GM23338 (cell line): ENCODE measurements at regions not wholly inside any gene's neighbourhood (a gene's known extent, or its start where the extent isn't known, plus 50 kb on each side); places are given as distances from the start of the nearest gene placed in this dataset.

Experiments
- ATAC-seq: fragments of 200-7000 bp; cut with Tn5 transposase; 3 replicates; pipeline ENCODE4 v1.9.1; 2020
- DNase-seq: peaks from one replicate; pipeline ENCODE4 v3.0.0-alpha.2; 2015; ENCODE audit warnings: low spot score
- H2AFZ ChIP-seq: fragments of 200-600 bp; sonication (generic); 2 replicates; pipeline ENCODE4 v1.8.0; 2016; ENCODE audit warnings: antibody characterized with exemption, mild to moderate bottlenecking, moderate library complexity
- H3F3A ChIP-seq: fragments of 200-600 bp; sonication (generic); replicated peaks from 2 replicates; pipeline ENCODE4 v1.8.0; 2017; ENCODE audit warnings: antibody characterized with exemption, mixed run types, low read depth
- H3K27ac ChIP-seq: fragments of 200-600 bp; sonication (generic); 2 replicates; pipeline ENCODE4 v1.6.1; 2016; ENCODE audit warnings: low read depth
- H3K27me3 ChIP-seq: fragments of 200-600 bp; sonication (generic); 2 replicates; pipeline ENCODE4 v1.8.0; 2016; ENCODE audit warnings: mild to moderate bottlenecking, mixed run types, moderate library complexity; ENCODE audit not compliant: insufficient read depth
- H3K36me3 ChIP-seq: fragments of 200-600 bp; sonication (generic); 2 replicates; pipeline ENCODE4 v1.8.0; 2016; ENCODE audit warnings: mild to moderate bottlenecking; ENCODE audit not compliant: insufficient read depth
- H3K4me1 ChIP-seq: fragments of 200-600 bp; sonication (generic); 2 replicates; pipeline ENCODE4 v1.8.0; 2016; ENCODE audit warnings: mild to moderate bottlenecking, moderate library complexity; ENCODE audit not compliant: insufficient read depth
- H3K4me2 ChIP-seq: fragments of 200-600 bp; sonication (generic); 2 replicates; pipeline ENCODE4 v1.7.1; 2017; ENCODE audit warnings: mixed run types
- H3K4me3 ChIP-seq: fragments of 200-600 bp; sonication (generic); 2 replicates; pipeline ENCODE4 v1.6.1; 2016; ENCODE audit warnings: mixed run types
- H3K79me2 ChIP-seq: fragments of 200-600 bp; sonication (generic); replicated peaks from 2 replicates; pipeline ENCODE4 v1.8.0; 2017; ENCODE audit warnings: mild to moderate bottlenecking; ENCODE audit not compliant: insufficient read depth
- H3K9me2 ChIP-seq: fragments of 200-600 bp; sonication (generic); 2 replicates; pipeline ENCODE4 v1.8.0; 2017; ENCODE audit not compliant: insufficient read depth
- H4K20me1 ChIP-seq: fragments of 200-600 bp; sonication (generic); replicated peaks from 2 replicates; pipeline ENCODE4 v1.8.0; 2017; ENCODE audit warnings: mild to moderate bottlenecking; ENCODE audit not compliant: insufficient read depth
- H3K27ac Mint-ChIP-seq: 2 replicates; pipeline ENCODE4 v1.8.0; 2020; ENCODE audit warnings: inconsistent platforms, mild to moderate bottlenecking, moderate library complexity, mixed read lengths
- H3K27me3 Mint-ChIP-seq: 3 replicates; pipeline ENCODE4 v1.8.0; 2022; ENCODE audit warnings: low read depth, mild to moderate bottlenecking, moderate library complexity, mixed read lengths, inconsistent platforms; ENCODE audit not compliant: insufficient read depth, poor library complexity
- H3K36me3 Mint-ChIP-seq: 3 replicates; pipeline ENCODE4 v1.8.0; 2021; ENCODE audit warnings: low read depth, mild to moderate bottlenecking, inconsistent platforms, moderate library complexity, mixed read lengths
- H3K4me1 Mint-ChIP-seq: 3 replicates; pipeline ENCODE4 v1.8.0; 2020; ENCODE audit warnings: mild to moderate bottlenecking, inconsistent platforms, mixed read lengths
- H3K4me3 Mint-ChIP-seq: 3 replicates; pipeline ENCODE4 v1.8.0; 2021; ENCODE audit warnings: moderate library complexity, mild to moderate bottlenecking, inconsistent platforms, mixed read lengths
- H3K9me3 Mint-ChIP-seq: 3 replicates; pipeline ENCODE4 v1.8.0; 2020; ENCODE audit warnings: moderate library complexity, mild to moderate bottlenecking, inconsistent platforms, mixed read lengths
- CREB1 ChIP-seq: fragments of 250-450 bp; sonication (Bioruptor Pico); IDR thresholded peaks from 2 replicates; pipeline ENCODE4 v1.5.0; 2020; ENCODE audit warnings: low read depth, mild to moderate bottlenecking, moderate library complexity
- EZH2 ChIP-seq: fragments of 200-600 bp; sonication (generic); IDR thresholded peaks from one replicate; pipeline ENCODE4 v1.8.0; 2017; ENCODE audit warnings: antibody characterized with exemption, mild to moderate bottlenecking, low read depth; ENCODE audit not compliant: unreplicated experiment
- EZH2phosphoT487 ChIP-seq: fragments of 200-600 bp; sonication (generic); IDR thresholded peaks from one replicate; pipeline ENCODE4 v1.8.1; 2018; ENCODE audit warnings: antibody characterized with exemption; ENCODE audit not compliant: unreplicated experiment
- POLR2AphosphoS5 ChIP-seq: IDR thresholded peaks from 2 replicates; pipeline ENCODE4 v1.6.1; 2016; ENCODE audit warnings: antibody characterized with exemption, low read depth
- STAT1 ChIP-seq: IDR thresholded peaks from one replicate; pipeline ENCODE4 v1.6.1; 2016; ENCODE audit warnings: antibody characterized with exemption; ENCODE audit not compliant: unreplicated experiment
- ZNF114 ChIP-seq: fragments of 250-450 bp; sonication (Bioruptor Pico); IDR thresholded peaks from 2 replicates; pipeline ENCODE4 v1.5.0; 2020; ENCODE audit warnings: mild to moderate bottlenecking, moderate library complexity
- ZNF462 ChIP-seq: fragments of 250-450 bp; sonication (Bioruptor Pico); IDR thresholded peaks from 2 replicates; pipeline ENCODE4 v1.5.0; 2020; ENCODE audit warnings: mild to moderate bottlenecking, moderate library complexity
- TF ChIP-seq, protein P1 (sequence below), 2 experiments: fragments of 200-600 bp in 1 of 2; sonication (generic) in 1 of 2; conservative IDR thresholded peaks; 2 replicates each; pipeline versions ENCODE4 v1.5.1 to v1.6.1; 2016 to 2017; ENCODE audit warnings: antibody characterized with exemption in 2 of 2, low read depth in 2 of 2, mild to moderate bottlenecking in 2 of 2, moderate library complexity in 1 of 2
- TF ChIP-seq, protein P2 (sequence below): IDR thresholded peaks from one replicate; pipeline ENCODE4 v1.6.1; 2018; ENCODE audit warnings: antibody characterized with exemption; ENCODE audit not compliant: unreplicated experiment

DNA sequence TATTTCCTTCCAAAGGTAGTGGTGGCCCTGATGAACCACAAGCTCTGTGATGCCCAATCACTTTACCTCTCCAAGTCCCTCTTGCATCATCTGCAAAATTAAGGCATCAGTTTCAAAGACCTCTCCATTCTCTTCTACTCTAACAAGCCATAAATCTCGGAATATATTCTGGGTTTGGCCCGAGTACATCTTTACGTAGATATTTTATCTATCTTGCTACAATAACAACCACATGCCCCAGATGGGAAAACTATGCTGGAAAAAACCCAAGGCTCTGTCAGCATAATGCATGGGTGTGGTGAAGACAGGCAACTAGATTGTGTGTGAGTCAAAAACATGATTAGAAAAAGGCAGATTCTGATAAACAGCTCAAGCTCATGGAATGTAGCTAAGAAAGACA, 228.2 kb upstream of the BLID start:
- no peaks in the 10 kb centered on the region for H3K36me3 Mint-ChIP-seq
- H4K20me1 ChIP-seq: no peaks in the 10 kb centered on the region
- peaks cover 6% of the 10 kb centered on the region; the same call in 1 of the 2 replicates for H3K9me2 ChIP-seq
- H3K27ac Mint-ChIP-seq: no peak overlapping the region
- TF ChIP-seq, protein P1, sequence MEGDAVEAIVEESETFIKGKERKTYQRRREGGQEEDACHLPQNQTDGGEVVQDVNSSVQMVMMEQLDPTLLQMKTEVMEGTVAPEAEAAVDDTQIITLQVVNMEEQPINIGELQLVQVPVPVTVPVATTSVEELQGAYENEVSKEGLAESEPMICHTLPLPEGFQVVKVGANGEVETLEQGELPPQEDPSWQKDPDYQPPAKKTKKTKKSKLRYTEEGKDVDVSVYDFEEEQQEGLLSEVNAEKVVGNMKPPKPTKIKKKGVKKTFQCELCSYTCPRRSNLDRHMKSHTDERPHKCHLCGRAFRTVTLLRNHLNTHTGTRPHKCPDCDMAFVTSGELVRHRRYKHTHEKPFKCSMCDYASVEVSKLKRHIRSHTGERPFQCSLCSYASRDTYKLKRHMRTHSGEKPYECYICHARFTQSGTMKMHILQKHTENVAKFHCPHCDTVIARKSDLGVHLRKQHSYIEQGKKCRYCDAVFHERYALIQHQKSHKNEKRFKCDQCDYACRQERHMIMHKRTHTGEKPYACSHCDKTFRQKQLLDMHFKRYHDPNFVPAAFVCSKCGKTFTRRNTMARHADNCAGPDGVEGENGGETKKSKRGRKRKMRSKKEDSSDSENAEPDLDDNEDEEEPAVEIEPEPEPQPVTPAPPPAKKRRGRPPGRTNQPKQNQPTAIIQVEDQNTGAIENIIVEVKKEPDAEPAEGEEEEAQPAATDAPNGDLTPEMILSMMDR (conservative IDR thresholded peaks at IDR 0.05; ENCODE audit: low read depth in 2 of 2): no peak
- TF ChIP-seq STAT1 (no peak), EZH2phosphoT487 (no peak), POLR2AphosphoS5 (no peak), CREB1 (CRISPR knock-in tag) (no peak), EZH2 (no peak), ZNF114 (no peak), ZNF462 (CRISPR knock-in tag) (no peak)
- TF ChIP-seq, protein P2, sequence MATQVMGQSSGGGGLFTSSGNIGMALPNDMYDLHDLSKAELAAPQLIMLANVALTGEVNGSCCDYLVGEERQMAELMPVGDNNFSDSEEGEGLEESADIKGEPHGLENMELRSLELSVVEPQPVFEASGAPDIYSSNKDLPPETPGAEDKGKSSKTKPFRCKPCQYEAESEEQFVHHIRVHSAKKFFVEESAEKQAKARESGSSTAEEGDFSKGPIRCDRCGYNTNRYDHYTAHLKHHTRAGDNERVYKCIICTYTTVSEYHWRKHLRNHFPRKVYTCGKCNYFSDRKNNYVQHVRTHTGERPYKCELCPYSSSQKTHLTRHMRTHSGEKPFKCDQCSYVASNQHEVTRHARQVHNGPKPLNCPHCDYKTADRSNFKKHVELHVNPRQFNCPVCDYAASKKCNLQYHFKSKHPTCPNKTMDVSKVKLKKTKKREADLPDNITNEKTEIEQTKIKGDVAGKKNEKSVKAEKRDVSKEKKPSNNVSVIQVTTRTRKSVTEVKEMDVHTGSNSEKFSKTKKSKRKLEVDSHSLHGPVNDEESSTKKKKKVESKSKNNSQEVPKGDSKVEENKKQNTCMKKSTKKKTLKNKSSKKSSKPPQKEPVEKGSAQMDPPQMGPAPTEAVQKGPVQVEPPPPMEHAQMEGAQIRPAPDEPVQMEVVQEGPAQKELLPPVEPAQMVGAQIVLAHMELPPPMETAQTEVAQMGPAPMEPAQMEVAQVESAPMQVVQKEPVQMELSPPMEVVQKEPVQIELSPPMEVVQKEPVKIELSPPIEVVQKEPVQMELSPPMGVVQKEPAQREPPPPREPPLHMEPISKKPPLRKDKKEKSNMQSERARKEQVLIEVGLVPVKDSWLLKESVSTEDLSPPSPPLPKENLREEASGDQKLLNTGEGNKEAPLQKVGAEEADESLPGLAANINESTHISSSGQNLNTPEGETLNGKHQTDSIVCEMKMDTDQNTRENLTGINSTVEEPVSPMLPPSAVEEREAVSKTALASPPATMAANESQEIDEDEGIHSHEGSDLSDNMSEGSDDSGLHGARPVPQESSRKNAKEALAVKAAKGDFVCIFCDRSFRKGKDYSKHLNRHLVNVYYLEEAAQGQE: no peak
- no peaks in the 10 kb centered on the region for H3K4me1 ChIP-seq
- no peaks in the 10 kb centered on the region for H3K79me2 ChIP-seq
- H3K4me3 ChIP-seq: no peak overlapping the region
- no peak overlapping the region for H2AFZ ChIP-seq
- no peak overlapping the region for H3K27ac ChIP-seq
- no peak for DNase-seq
- H3K9me3 Mint-ChIP-seq: no peaks in the 10 kb centered on the region
- no peak overlapping the region for H3K4me3 Mint-ChIP-seq
- no peak overlapping the region for H3K4me2 ChIP-seq
- 0 out of 3 replicates have a peak, but pooled peaks cover 3% of the 10 kb centered on the region for H3K4me1 Mint-ChIP-seq
- no peaks in the 10 kb centered on the region for H3F3A ChIP-seq
- no peak for ATAC-seq
- no peaks in the 10 kb centered on the region for H3K27me3 ChIP-seq
- peaks cover 1% of the 10 kb centered on the region for H3K27me3 Mint-ChIP-seq
- no peaks in the 10 kb centered on the region for H3K36me3 ChIP-seq
